ENCODE measurements at regions not wholly inside any gene's neighbourhood (a gene's known extent, or its start where the extent isn't known, plus 50 kb on each side); places are given as distances from the start of the nearest gene placed in this dataset.

DNA sequence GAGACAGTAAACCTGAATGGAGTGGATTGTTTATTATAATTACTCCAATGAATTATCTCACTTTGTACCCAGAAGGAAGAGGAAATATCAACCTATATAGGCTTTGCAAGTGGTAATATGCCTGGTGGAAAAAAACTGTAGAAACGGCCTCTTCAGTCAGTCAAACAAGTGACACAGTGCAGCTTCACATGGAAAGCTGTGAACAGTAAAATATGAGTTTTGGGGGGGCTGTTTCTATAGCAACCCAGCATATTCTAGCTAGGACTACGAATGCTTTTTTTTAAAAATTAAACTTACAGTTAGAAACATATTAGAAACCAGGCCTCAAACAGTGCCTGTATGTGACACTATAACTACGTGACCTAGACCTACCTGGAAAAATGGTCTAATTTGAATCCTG, 150.1 kb downstream of the PPP1R2C start:
- no peak for DNase-seq (ENCODE audit: extremely low read depth, low read depth)

DNA sequence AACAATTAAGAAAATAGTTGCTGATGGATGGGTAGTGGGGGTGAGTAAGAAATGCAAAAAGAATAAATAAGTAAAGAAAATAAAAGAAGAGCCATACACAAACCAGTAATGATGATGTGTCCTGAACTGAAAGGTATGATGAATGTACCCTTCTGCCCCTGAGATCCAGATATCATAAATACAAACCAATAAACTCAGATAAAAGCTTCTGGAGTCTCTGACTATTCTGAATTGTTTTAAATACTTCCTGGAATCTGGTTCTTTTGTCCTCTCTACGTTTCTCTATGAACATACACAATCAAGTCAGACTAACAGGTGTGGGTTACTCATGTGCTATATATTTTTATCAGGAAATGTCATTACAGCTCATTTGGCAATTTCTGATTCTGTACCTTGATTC, 153.4 kb downstream of the PPP1R2C start:
- no peak for DNase-seq (ENCODE audit: extremely low read depth, low read depth)

DNA sequence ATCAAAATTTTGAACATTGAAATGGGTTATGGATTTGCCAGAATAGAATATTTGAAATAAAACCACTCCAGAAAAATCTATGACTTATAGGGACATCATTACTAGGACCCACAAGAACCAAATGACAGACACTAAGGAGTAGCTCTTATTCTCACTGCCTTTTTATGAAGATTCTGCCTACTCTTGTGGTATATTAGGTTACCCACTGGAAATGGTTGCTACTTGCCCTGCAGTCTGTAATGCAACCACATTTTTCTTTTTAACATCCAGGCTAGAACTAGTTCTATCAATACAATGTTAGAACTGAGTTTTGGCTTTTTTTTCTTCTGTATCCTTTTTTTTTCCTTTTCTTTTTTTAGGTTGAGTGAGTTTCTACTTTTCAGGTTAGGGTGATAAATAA, 158.9 kb downstream of the PPP1R2C start:
- no peak for DNase-seq (ENCODE audit: extremely low read depth, low read depth)

DNA sequence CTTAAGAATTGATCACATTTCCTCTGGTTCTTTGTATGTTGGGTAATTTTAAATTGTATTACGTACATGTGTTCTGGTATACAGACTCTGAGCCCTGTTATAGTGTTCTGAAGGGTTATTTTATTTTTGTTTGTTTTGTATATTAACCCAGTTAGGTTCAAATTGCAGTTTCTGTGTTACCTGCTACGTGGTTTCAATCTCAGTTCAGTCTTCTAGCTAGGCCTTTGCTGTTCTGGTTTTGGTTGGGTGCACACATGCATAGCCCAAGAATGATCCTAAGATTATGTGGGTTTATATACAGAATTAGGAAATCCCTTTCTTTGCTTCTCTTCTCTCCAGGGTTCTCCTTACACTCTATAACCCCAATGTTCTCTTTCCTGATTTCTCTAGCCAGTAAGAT, 161.0 kb downstream of the PPP1R2C start:
- DNase-seq (ENCODE audit: extremely low read depth, low read depth), result no peak

DNA sequence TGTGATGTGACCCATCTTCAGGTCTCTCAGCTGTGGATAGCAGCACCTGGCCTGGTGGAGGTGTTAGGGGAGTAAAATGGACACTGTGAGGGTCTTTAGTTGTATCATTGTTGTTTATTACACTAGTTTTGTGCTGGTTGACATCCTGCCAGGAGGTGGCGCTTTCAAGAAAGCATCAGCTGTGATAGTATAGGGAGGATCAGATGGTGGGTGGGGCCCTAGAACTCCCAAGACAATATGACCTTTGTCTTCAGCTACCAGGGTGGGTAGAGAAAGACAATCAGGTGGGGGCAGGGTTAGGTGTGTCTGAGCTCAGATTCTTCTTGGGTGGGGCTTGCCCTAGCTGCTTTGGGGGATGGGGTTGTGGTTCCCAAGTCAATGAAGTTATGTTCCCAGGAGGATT, 162.8 kb downstream of the PPP1R2C start:
- DNase-seq (ENCODE audit: extremely low read depth, low read depth), result no peak

DNA sequence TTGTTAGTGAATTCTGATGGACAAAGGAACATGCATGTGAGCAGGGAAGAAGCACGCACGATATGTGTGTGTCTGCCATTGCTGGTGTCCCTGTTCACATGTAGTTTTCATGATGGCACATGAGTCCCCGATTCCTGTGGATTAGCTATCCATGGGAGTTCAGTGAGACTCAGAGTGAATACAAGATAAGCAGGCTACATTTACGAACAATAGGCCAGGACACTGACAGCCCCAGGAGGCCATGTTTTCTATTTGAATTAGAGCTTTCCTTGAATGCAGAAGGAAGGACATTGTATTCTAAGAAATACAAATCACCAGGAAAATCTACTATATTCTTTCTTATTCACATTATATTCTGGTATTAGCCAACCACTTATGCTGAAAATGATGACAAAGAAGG, 171.4 kb downstream of the PPP1R2C start:
- DNase-seq (ENCODE audit: extremely low read depth, low read depth), result no peak

DNA sequence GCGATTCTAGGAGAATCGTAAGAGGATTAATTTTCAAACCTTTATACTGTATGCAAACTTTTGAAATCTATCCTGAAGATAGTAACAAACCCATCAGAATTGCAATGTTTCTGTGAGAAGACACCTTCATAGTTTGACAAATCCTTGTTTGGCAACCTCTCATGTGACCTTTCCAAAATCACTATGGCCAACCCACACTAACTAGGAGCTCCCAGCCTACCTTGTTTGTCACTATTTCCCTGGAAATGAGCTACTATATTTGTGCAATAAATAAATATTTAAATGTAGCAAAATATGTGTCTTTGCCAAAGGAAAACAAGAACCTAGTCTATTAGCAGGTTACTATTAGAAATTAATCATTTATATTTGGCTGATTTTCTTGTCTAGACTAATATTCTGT, 173.7 kb downstream of the PPP1R2C start:
- no peak for DNase-seq (ENCODE audit: extremely low read depth, low read depth)

DNA sequence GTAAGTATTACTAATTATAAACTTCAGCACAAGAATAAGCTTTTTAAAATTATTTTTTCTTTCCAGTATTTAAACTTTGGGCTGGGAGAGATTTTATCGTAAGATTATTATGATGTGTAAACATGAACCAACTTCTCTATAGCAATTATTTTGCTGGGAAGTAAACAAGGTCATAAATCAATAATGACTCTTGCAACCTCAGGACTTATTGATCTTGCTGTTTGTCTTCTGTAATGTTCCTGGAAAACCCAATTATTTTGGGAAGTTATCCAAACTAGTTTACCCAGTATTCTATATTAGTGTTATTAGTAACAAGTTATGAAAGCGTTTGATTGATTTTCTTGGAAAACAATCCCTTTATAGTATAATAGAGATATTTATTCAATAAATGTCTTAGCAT, 174.9 kb downstream of the PPP1R2C start:
- DNase-seq (ENCODE audit: extremely low read depth, low read depth), result no peak

DNA sequence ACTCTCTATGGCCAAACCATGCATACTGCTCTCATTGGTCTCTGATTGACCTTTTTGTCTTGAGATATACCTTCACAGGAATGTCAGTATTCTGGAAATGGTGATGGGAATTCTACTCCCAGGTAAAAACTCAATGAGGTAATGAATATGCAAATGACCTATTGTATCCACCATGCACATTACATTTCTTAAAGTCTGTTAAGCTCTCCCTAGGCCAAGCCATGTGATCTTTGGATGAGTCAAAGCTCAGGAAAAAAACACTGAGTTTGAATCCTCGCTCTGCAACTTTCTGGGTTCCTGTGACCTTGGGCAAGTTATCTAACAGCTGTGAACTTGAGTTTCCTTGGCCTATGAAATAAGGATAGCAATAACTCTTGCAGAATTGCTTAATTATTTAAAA, 175.4 kb downstream of the PPP1R2C start:
- DNase-seq (ENCODE audit: extremely low read depth, low read depth), result no peak

DNA sequence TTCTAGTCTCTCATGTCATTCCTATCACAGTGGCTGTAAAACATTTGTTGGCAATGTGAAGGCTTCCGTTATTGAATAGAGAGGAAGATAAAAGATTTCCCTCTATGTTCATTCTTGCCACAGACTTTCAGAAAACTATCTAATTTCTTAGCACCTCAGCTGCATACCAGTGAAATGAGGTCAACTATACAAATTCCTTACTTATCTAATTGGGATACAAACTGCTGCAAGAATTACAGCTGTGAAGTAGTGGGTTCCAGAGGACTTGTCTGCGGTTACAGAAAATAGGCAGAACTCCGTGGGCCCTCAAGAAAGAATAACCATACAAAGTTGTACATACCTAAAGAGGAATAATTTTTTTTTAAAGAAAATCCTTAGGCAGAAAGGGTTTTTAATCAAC, 175.8 kb downstream of the PPP1R2C start:
- DNase-seq (ENCODE audit: extremely low read depth, low read depth), result no peak

DNA sequence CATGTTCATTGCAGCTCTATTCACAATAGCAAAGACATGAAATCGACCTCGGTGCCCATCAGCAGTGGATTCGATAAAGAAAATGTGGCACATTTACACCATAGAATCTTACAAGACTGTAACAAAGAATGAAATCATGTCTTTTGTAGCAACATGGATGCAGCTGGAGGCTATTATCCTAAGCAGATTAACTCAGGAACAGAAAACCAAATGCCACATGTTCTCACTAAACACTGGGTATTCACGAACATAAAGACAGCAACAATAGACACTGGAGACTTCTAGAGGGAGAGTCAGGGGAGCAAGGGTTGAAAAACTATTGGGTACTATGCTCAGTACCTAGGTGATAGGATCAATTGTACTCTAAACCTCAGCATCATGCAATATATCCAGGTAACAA, 180.5 kb downstream of the PPP1R2C start:
- DNase-seq (ENCODE audit: extremely low read depth, low read depth), result no peak

DNA sequence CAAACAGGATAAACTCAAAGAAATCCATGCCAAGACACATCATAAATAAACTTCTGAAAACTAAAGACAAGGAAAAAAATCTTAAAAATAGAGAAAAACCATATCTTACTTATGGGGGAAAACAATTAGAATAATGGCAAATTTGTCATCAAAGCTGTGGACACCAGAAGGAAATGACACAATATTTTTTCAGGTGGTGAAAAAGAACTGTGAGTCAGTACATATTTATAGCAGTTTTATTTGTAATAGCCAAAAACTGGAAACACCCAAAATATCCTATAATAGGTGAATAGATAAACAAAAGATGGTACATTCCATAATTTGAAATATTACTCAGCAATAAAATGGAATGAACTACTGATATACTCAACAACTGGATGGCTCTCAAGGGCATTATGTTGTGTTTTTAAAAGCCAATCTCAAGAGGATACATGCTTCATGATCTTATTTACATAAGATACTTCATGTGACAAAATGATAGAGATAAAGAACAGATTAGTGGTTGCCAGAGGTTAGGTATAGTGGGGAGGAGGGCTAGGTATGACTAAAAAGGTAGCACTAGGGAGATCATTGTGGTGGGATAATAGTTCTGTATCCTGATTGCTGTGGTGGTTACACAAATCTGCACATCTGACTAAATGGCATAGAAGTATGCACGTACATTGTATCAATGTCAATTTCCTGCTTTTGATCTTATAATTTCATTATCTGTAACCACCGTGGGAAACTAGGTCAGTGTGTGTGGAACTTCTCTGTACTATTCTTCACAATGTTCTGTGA, 191.9 kb downstream of the PPP1R2C start:
- DNase-seq (ENCODE audit: extremely low read depth, low read depth), result no peak

DNA sequence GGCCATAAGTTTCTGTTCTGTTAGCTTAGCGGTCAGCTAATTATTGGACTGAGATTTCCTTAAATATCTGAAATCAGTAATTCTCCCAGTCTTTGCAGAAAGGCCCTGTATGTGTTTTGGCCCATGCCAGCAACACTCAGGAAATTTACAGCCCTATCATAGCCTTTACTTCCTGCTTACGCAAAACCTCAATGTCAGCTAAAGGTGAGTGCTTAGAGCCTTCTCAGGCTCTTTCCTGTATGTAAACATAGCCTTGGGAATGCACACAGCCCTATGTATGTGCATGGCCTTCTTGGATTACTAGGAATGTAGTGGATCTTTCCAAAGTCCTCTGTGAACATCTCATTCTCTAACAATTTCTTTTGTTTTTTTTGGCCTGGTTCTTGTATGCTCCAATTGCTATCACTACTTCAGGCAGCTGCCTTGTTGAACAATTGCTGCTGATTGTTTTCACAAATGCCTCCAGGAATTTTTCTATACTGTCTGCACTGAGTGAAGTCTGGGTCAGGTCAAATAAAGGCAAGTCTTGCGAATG, 200.0 kb downstream of the PPP1R2C start:
- DNase-seq (ENCODE audit: extremely low read depth, low read depth), result no peak

DNA sequence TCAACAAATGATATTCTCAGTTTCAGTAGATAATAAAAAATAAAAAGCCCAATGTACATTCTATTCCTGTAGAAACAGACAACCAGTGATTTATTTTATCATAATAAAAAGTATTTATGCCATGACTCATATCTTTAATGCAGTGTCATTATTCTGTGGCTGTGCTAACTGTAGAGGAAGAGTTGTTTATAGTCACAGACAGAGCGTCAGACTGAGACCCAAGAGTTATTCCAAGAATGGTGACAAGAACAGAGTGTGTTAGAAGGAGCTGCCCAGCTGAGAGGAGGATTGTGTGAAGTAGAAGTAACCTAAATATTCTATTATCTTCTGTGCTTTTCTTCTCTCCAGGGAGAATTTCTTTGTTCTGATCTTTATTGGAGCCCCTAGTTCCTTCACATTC, 210.7 kb downstream of the PPP1R2C start:
- no peak for DNase-seq (ENCODE audit: extremely low read depth, low read depth)

DNA sequence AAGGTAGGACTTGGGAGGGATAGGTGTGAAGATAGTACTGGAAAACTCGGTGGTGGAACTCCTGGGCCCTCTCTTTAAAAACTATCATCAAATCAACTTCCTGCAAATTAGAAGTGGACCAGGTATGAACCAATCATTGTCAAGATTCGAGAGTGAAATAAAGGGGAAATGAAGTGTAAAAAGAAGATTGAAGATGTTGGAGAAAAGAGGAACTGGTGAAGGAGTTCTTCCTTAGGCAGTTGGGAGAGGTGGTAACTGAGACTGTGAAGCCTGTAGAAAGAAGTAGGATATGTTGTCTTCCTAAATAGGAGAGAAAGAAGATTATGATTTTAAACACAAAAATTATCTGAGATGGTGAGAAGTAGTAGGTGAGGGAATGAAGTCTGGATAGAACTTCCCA, 212.2 kb downstream of the PPP1R2C start:
- no peak for DNase-seq (ENCODE audit: extremely low read depth, low read depth)

DNA sequence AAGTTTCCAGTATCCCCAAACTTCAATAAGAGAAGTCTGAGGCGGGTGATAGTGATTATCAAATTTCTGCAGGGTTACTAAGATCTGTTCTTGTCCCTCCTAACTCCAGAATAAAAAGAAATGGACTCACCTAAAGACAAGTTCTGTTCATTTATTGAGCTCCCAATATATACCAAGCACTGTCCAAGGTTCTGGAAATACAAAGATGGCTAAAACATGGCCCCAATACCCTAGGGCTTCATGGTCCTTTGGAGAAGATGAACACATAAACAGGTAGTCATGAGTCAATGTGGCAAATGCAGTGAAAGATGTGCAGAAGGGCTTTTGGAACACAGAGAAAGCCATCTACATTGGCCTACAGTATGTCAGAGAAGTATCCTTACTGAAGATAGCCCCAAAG, 231.2 kb downstream of the PPP1R2C start:
- no peak for DNase-seq (ENCODE audit: extremely low read depth, low read depth)

DNA sequence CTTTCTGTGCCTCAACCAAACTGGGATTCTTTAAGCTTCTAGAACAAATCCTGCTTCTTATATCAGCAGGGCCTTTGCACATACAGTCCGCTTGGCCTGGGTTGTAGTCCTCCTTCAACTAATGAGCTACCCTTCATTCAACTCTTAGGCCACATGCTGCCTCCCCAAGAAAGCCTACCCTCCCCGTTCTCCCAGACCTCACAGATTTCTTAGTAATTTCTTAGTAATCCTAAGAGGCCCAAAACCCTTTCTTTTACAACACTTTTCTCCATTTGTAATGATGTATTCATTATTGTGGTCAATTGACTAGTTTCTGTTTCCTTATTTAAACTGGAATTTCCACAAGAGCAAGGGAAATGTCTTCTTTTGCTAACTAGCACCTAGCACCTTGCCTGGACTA, 233.1 kb downstream of the PPP1R2C start:
- DNase-seq (ENCODE audit: extremely low read depth, low read depth), result no peak

DNA sequence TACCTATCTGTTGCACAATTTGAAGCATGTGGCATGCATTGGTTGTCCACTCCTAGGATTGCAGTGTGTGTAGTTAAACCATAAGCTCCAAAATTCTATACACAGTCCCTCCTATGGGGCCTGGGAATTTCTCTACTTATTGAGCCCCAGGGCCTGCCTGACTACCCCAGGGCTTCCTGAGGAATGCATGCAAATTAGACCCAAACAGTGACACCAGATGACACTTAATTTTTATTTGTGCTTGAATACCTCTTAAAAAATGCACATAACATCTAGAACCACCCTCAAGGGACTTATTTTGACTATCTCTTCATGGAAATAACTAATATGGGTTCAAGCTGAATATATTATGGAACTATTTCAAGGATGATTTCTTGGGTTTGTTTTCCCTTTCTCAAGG, 236.4 kb downstream of the PPP1R2C start:
- DNase-seq (ENCODE audit: extremely low read depth, low read depth), result no peak

DNA sequence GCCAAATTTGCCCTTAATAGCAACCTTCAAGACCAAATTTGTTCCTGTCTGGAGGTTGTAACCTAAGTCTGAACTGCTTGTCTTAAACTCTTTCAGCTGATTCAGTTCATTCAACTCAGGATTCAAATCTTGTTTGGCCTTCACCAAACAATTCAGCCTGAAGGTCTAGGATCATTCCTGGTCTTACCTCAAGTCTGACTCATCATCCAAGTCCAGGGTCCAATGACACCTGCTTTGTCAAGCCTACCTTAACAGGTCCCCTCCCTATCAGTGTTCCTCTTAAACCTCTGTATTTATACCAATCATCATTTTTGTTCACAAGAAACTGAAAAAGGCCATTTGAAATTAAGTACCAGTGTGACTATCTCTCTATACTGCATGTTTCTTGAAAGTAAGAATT, 237.8 kb downstream of the PPP1R2C start:
- no peak for DNase-seq (ENCODE audit: extremely low read depth, low read depth)

DNA sequence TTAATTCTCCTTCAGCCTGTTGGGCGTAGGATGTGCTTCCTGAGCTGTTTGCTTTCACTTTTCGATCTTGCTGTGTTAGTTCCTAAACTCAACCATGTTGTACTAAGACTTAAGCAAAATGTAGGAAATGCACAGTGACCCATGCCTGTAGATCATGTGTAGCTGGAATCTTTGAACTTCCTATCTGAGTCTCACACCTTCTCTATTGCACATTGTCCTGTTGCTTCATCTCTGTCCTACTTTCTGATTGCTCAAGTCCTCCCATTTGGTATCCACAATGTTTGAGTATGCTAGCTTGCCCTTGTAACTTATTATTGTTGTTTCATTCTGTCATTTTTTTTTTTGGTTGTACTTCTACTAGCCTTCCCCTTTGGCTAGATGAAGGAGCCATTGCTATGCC, 239.6 kb downstream of the PPP1R2C start:
- no peak for DNase-seq (ENCODE audit: extremely low read depth, low read depth)

DNA sequence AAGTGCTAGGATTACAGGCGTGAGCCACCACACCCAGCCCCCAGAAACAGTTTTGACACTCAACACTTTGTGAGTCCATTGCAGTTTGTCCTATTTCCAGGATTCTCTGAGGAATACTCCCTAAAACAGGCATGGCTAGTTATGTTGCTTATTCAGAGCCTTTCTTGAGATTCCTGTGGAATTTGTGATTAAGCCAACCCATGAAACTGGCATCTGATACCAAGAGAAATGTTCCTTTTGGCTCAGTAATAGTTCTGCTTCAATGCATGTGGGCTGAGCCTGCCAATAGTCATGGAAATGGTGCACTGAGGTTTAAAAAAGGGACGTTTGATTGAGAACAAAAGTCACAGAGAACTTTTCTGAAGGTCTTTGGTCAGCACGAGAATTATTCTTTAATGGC, 241.7 kb downstream of the PPP1R2C start:
- no peak for DNase-seq (ENCODE audit: extremely low read depth, low read depth)

DNA sequence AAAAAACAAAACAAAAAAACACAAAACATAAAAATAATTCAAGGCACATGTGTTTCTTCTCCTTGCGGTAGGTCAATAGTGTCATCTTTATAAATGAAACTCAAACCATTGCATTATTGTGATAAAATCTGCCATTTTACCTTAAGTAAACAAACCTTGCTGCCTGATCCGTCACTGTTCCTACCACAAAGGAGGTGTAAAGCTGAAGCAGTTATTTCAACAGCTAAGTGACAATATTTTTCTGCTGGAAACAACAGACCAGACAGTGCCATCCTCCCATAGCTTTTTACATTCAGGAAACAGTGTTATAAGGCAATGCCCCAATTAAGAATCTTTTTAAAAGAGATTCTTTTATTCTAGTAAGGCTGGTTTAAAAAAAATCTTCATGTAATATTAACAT, 242.7 kb downstream of the PPP1R2C start:
- no peak for DNase-seq (ENCODE audit: extremely low read depth, low read depth)

DNA sequence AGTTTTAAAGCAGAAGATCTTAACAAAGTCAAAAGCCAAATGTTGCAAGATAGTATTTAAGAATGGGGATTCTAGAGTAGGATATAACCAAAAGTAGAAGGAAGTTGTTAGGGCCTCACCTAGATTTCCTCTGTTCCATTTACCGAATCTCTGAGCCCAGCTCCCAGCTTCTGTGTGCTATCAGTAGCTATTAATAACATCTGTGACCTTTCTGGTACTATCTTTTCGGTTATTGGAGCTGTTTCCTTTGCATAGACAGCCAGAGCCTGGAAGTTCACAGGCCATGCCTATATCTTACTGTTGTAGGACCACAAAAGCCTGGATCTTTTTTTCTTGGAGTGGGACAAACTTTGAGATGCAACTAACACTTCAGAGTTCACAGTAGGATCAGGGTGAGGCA, 244.2 kb downstream of the PPP1R2C start:
- DNase-seq (ENCODE audit: extremely low read depth, low read depth), result no peak
